ENCODE measurements at regions not wholly inside any gene's neighbourhood (a gene's known extent, or its start where the extent isn't known, plus 50 kb on each side); places are given as distances from the start of the nearest gene placed in this dataset.

DNA sequence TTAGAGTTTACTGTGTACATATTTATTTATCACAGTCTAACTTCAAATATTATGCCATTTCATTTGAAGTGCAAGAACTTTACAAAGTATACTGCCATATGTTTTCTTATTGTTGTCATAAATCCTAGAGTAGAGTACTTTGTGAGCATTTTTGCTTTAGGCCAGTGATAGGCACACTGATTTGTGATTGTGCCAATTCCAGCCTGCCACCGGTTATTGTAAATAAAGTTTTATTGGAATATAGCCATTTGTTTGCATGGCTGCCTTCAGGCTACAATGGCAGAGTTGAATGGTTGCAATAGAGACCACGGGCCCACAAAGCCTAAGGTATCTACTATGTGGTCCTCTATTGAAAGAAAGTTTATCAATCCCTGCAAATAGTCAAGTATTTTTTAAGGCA is 175.8 kb upstream of the GALNT2 start:
- peaks cover 10% of the 10 kb centered on the region for H3K9me3 ChIP-seq (replicated peaks; ENCODE audit: control insufficient read depth, low read depth, low read length)
- no peak overlapping the region for H3K27ac ChIP-seq (ENCODE audit: low read length)
- peaks cover 16% of the 10 kb centered on the region for H3K4me1 ChIP-seq (ENCODE audit: control insufficient read depth, insufficient read depth, low read length)
- H3K27me3 ChIP-seq (ENCODE audit: control insufficient read depth, insufficient read depth, low read length), result no peaks in the 10 kb centered on the region
- no peak for DNase-seq
- no peaks in the 10 kb centered on the region for H3K36me3 ChIP-seq (ENCODE audit: control insufficient read depth, insufficient read depth, low read length)
- H3K4me3 ChIP-seq (ENCODE audit: low read length), result no peak overlapping the region
- no CpG with 5 or more reads among the region's 2 CpGs for WGBS (ENCODE audit: insufficient coverage)

DNA sequence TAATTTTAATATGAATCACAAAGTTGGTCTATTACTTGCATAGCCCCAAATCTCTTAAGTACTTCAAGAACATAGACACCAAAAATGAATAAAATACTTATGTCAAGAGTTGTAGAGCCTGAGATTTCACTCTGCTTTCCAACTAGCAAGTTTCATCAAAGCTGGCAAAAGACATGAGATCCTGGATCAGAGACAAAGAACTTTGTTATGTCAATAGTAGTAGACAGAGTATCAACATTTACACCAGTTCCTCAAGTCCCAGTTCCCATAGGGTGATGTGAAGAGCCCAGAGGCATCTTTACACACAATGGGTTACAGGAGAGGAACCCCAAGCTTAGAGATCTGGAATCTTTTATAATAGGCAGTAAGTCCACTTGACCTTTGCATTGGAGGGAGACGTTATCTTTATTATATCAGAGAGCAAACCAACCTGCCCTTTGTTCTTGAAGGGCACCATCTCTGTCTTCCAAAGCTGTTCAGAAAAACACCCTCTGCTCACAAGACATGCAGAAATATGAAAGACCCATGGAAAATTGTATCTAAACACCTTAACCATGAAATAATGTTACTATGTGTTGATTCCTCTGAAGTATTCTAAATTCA is 174.4 kb upstream of the GALNT2 start:
- no CpG with 5 or more reads among the region's 1 CpG for WGBS (ENCODE audit: insufficient coverage)
- Histone ChIP-seq H3K36me3 (ENCODE audit: control insufficient read depth, insufficient read depth, low read length) (no peaks in the 10 kb centered on the region), H3K4me1 (ENCODE audit: control insufficient read depth, insufficient read depth, low read length) (peaks cover 14% of the 10 kb centered on the region), H3K9me3 (replicated peaks; ENCODE audit: control insufficient read depth, low read depth, low read length) (peaks cover 5% of the 10 kb centered on the region), H3K27ac (ENCODE audit: low read length) (no peak overlapping the region), H3K4me3 (ENCODE audit: low read length) (no peak overlapping the region), H3K27me3 (ENCODE audit: control insufficient read depth, insufficient read depth, low read length) (no peaks in the 10 kb centered on the region)
- DNase-seq, result no peak

GRCh38 chr1:229893762-229894444 is 173.1 kb upstream of the GALNT2 start:
- 82% methylated on average over 7 of the region's 10 CpGs for WGBS (ENCODE audit: insufficient coverage)
- H3K36me3 ChIP-seq (ENCODE audit: control insufficient read depth, insufficient read depth, low read length), result no peaks in the 10 kb centered on the region
- no peaks in the 10 kb centered on the region for H3K27me3 ChIP-seq (ENCODE audit: control insufficient read depth, insufficient read depth, low read length)
- DNase-seq, result no peak
- H3K4me3 ChIP-seq (ENCODE audit: low read length), result no peak overlapping the region
- no peaks in the 10 kb centered on the region for H3K9me3 ChIP-seq (replicated peaks; ENCODE audit: control insufficient read depth, low read depth, low read length)
- H3K27ac ChIP-seq (ENCODE audit: low read length), result no peak overlapping the region
- H3K4me1 ChIP-seq (ENCODE audit: control insufficient read depth, insufficient read depth, low read length), result peaks cover 10% of the 10 kb centered on the region

- H3K27me3 ChIP-seq (ENCODE audit: control insufficient read depth, insufficient read depth, low read length), result no peaks in the 10 kb centered on the region
- H3K36me3 ChIP-seq (ENCODE audit: control insufficient read depth, insufficient read depth, low read length), result no peaks in the 10 kb centered on the region
- no peak overlapping the region for H3K4me3 ChIP-seq (ENCODE audit: low read length)
- no peak overlapping the region for H3K27ac ChIP-seq (ENCODE audit: low read length)
- H3K9me3 ChIP-seq (replicated peaks; ENCODE audit: control insufficient read depth, low read depth, low read length), result no peaks in the 10 kb centered on the region
- no peak for DNase-seq
- peaks cover 10% of the 10 kb centered on the region for H3K4me1 ChIP-seq (ENCODE audit: control insufficient read depth, insufficient read depth, low read length)
Observed at GRCh38 chr1:229894532-229894931, 172.5 kb upstream of the GALNT2 start.

GRCh38 chr1:229895605-229896004 is 171.4 kb upstream of the GALNT2 start:
- Histone ChIP-seq H3K27ac (ENCODE audit: low read length) (no peak overlapping the region), H3K4me3 (ENCODE audit: low read length) (no peak overlapping the region), H3K4me1 (ENCODE audit: control insufficient read depth, insufficient read depth, low read length) (peaks cover 10% of the 10 kb centered on the region), H3K36me3 (ENCODE audit: control insufficient read depth, insufficient read depth, low read length) (no peaks in the 10 kb centered on the region), H3K27me3 (ENCODE audit: control insufficient read depth, insufficient read depth, low read length) (no peaks in the 10 kb centered on the region), H3K9me3 (replicated peaks; ENCODE audit: control insufficient read depth, low read depth, low read length) (no peaks in the 10 kb centered on the region)
- WGBS (ENCODE audit: insufficient coverage), result 76% methylated on average over 3 of the region's 3 CpGs
- no peak for DNase-seq

DNA sequence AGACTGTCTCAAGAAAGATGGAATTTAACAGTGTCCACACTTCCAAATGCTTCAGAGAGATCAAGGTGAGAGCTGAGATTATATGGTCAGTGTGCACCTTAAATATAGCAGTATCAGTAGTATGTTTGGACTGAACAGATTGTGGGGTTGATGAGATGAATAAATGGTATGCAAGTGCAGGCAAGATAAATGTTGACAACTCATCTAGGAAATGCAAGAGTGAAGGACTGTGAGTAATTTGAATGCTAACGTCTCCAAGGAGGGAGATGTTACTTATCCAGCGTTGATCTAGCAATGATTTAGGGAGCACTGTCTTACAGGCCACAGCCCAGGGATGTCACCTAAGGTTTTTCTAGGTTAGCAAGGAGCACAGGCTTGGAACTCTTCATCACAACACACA is 170.7 kb upstream of the GALNT2 start:
- WGBS (ENCODE audit: insufficient coverage), result no CpG with 5 or more reads among the region's 2 CpGs
- Histone ChIP-seq H3K9me3 (replicated peaks; ENCODE audit: control insufficient read depth, low read depth, low read length) (peaks cover 4% of the 10 kb centered on the region), H3K36me3 (ENCODE audit: control insufficient read depth, insufficient read depth, low read length) (no peaks in the 10 kb centered on the region), H3K4me3 (ENCODE audit: low read length) (no peak overlapping the region), H3K4me1 (ENCODE audit: control insufficient read depth, insufficient read depth, low read length) (peaks cover 10% of the 10 kb centered on the region), H3K27me3 (ENCODE audit: control insufficient read depth, insufficient read depth, low read length) (no peaks in the 10 kb centered on the region), H3K27ac (ENCODE audit: low read length) (no peak overlapping the region)
- no peak for DNase-seq

GRCh38 chr1:229896861-229897260 is 170.2 kb upstream of the GALNT2 start:
- Histone ChIP-seq H3K9me3 (replicated peaks; ENCODE audit: control insufficient read depth, low read depth, low read length) (peaks cover 4% of the 10 kb centered on the region), H3K27ac (ENCODE audit: low read length) (no peak overlapping the region), H3K27me3 (ENCODE audit: control insufficient read depth, insufficient read depth, low read length) (no peaks in the 10 kb centered on the region), H3K4me1 (ENCODE audit: control insufficient read depth, insufficient read depth, low read length) (peaks cover 10% of the 10 kb centered on the region), H3K4me3 (ENCODE audit: low read length) (no peak overlapping the region), H3K36me3 (ENCODE audit: control insufficient read depth, insufficient read depth, low read length) (no peaks in the 10 kb centered on the region)
- 68% methylated on average over 5 of the region's 5 CpGs for WGBS (ENCODE audit: insufficient coverage)
- no peak for DNase-seq

GRCh38 chr1:229897501-229897900 is 169.5 kb upstream of the GALNT2 start:
- no peak overlapping the region for H3K27ac ChIP-seq (ENCODE audit: low read length)
- H3K4me1 ChIP-seq (ENCODE audit: control insufficient read depth, insufficient read depth, low read length), result peaks cover 10% of the 10 kb centered on the region
- peaks cover 4% of the 10 kb centered on the region for H3K9me3 ChIP-seq (replicated peaks; ENCODE audit: control insufficient read depth, low read depth, low read length)
- WGBS (ENCODE audit: insufficient coverage), result 30% methylated on average over 4 of the region's 8 CpGs
- no peaks in the 10 kb centered on the region for H3K27me3 ChIP-seq (ENCODE audit: control insufficient read depth, insufficient read depth, low read length)
- no peaks in the 10 kb centered on the region for H3K36me3 ChIP-seq (ENCODE audit: control insufficient read depth, insufficient read depth, low read length)
- H3K4me3 ChIP-seq (ENCODE audit: low read length), result no peak overlapping the region
- peak; percentile 35 for DNase-seq

DNA sequence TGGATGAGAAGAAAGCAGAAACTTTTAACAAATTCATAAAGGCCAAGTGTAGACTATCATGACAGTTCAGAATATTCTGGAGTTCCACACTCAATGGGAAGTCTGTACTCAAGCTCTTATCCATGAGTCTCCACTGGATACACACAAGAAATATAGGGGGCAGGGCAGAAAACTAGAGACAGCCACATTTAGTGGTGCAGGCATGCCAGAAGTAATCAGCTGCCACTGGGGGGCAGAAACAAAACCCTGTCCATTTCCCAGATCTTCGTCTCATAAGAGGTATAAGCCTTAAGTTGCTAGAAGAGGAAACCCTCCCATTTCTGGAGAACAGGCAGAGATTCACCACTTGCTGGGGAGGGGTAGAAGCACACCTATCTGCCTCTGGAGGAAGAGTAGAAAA is 166.8 kb upstream of the GALNT2 start:
- Histone ChIP-seq H3K9me3 (replicated peaks; ENCODE audit: control insufficient read depth, low read depth, low read length) (peaks cover 4% of the 10 kb centered on the region), H3K27ac (ENCODE audit: low read length) (no peak overlapping the region), H3K36me3 (ENCODE audit: control insufficient read depth, insufficient read depth, low read length) (no peaks in the 10 kb centered on the region), H3K4me1 (ENCODE audit: control insufficient read depth, insufficient read depth, low read length) (peaks cover 10% of the 10 kb centered on the region), H3K4me3 (ENCODE audit: low read length) (no peak overlapping the region), H3K27me3 (ENCODE audit: control insufficient read depth, insufficient read depth, low read length) (no peaks in the 10 kb centered on the region)
- WGBS (ENCODE audit: insufficient coverage), result no CpG with 5 or more reads among the region's 1 CpG
- DNase-seq, result no peak

DNA sequence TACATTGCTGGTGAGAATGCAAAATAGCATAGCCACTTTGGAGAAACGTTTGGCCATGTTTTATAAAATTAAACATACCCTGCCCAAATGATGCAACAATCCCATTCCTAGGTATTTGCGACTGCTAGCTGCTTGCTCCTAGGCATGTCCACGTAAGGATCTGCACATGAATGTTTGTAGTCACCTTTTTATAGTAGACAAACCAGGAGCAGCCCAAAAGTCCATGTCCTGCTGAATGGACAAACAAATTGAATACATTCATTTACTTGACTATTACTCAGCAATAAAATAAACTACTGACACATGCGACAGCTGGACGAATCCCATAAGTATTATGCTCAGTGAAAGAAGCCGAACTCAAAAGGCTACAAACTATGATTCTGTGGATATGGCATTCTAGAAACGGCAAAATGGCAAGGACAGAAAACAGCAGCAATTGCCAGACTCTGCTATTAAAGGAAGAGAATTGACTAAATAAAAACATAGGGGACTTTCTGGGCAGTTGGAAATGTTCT is 161.9 kb upstream of the GALNT2 start:
- no peaks in the 10 kb centered on the region for H3K27me3 ChIP-seq (ENCODE audit: control insufficient read depth, insufficient read depth, low read length)
- WGBS (ENCODE audit: insufficient coverage), result 81% methylated on average over 3 of the region's 7 CpGs
- H3K27ac ChIP-seq (ENCODE audit: low read length), result no peak overlapping the region
- peaks cover 4% of the 10 kb centered on the region for H3K9me3 ChIP-seq (replicated peaks; ENCODE audit: control insufficient read depth, low read depth, low read length)
- no peak for DNase-seq
- no peaks in the 10 kb centered on the region for H3K36me3 ChIP-seq (ENCODE audit: control insufficient read depth, insufficient read depth, low read length)
- H3K4me3 ChIP-seq (ENCODE audit: low read length), result no peak overlapping the region
- no peaks in the 10 kb centered on the region for H3K4me1 ChIP-seq (ENCODE audit: control insufficient read depth, insufficient read depth, low read length)

Data from muscle of leg (tissue), 3 donors.